SK-N-SH treated with all-trans-retinoic acid at 6 μM for 48 hours (cell line): ENCODE measurements at regions not wholly inside any gene's neighbourhood (a gene's known extent, or its start where the extent isn't known, plus 50 kb on each side); places are given as distances from the start of the nearest gene placed in this dataset.

Source experiments
- ATAC-seq: fragments of 200-7000 bp; cut with Tn5 transposase; 3 replicates; pipeline ENCODE4 v1.9.1; 2020; ENCODE audit warnings: mild to moderate bottlenecking, moderate library complexity
- ARNTL ChIP-seq: fragments of 450-650 bp; formaldehyde crosslinking; IDR thresholded peaks from 2 replicates; pipeline ENCODE4 v1.5.0; 2020; ENCODE audit warnings: low read depth, mild to moderate bottlenecking, moderate library complexity, borderline replicate concordance
- CREB5 ChIP-seq: fragments of 250-450 bp; sonication (Bioruptor Pico); IDR thresholded peaks from 2 replicates; pipeline ENCODE4 v1.5.1; 2020; ENCODE audit warnings: low read depth, mild to moderate bottlenecking, moderate library complexity
- CSDC2 ChIP-seq: fragments of 250-450 bp; sonication (Bioruptor Pico); IDR thresholded peaks from 2 replicates; pipeline ENCODE4 v1.5.0; 2020; ENCODE audit warnings: mild to moderate bottlenecking, moderate library complexity
- ESRRG ChIP-seq: fragments of 250-450 bp; sonication (Bioruptor Pico); IDR thresholded peaks from 2 replicates; pipeline ENCODE4 v1.6.1; 2021; ENCODE audit warnings: mild to moderate bottlenecking
- GLIS3 ChIP-seq: fragments of 250-450 bp; sonication (Bioruptor Pico); IDR thresholded peaks from 2 replicates; pipeline ENCODE4 v1.5.0; 2020; ENCODE audit warnings: mild to moderate bottlenecking, moderate library complexity
- OSR1 ChIP-seq: fragments of 250-450 bp; sonication (Bioruptor Pico); IDR thresholded peaks from 2 replicates; pipeline ENCODE4 v1.8.0; 2022; ENCODE audit warnings: moderate library complexity, mild to moderate bottlenecking, inconsistent platforms
- PPARA ChIP-seq: fragments of 250-450 bp; sonication (Bioruptor Pico); IDR thresholded peaks from 2 replicates; pipeline ENCODE4 v1.5.0; 2020; ENCODE audit warnings: mild to moderate bottlenecking, borderline replicate concordance
- RARB ChIP-seq: fragments of 250-450 bp; sonication (Bioruptor Pico); IDR thresholded peaks from 2 replicates; pipeline ENCODE4 v1.8.0; 2021; ENCODE audit warnings: mild to moderate bottlenecking, moderate library complexity
- SNAI2 ChIP-seq: fragments of 250-450 bp; sonication (Bioruptor Pico); IDR thresholded peaks from 2 replicates; pipeline ENCODE4 v1.5.0; 2020; ENCODE audit warnings: mild to moderate bottlenecking, moderate library complexity
- TCF4 ChIP-seq: fragments of 250-450 bp; sonication (Bioruptor Pico); IDR thresholded peaks from 2 replicates; pipeline ENCODE4 v1.8.0; 2021; ENCODE audit warnings: mild to moderate bottlenecking, moderate library complexity, borderline replicate concordance
- TOX ChIP-seq: fragments of 250-450 bp; sonication (Bioruptor Pico); IDR thresholded peaks from 2 replicates; pipeline ENCODE4 v1.8.0; 2021; ENCODE audit warnings: mild to moderate bottlenecking, moderate library complexity, borderline replicate concordance
- ZC3H10 ChIP-seq: fragments of 250-450 bp; sonication (Bioruptor Pico); IDR thresholded peaks from 2 replicates; pipeline ENCODE4 v1.5.1; 2021; ENCODE audit warnings: mild to moderate bottlenecking, moderate library complexity
- ZFP30 ChIP-seq: fragments of 450-650 bp; formaldehyde crosslinking; IDR thresholded peaks from 2 replicates; pipeline ENCODE4 v1.5.0; 2022; ENCODE audit warnings: mild to moderate bottlenecking, moderate library complexity
- ZNF565 ChIP-seq: fragments of 450-650 bp; formaldehyde crosslinking; conservative IDR thresholded peaks from 2 replicates; pipeline ENCODE4 v1.5.0; 2020; ENCODE audit warnings: low read depth, mild to moderate bottlenecking, moderate library complexity
- ZNF70 ChIP-seq: fragments of 450-650 bp; formaldehyde crosslinking; IDR thresholded peaks from 2 replicates; pipeline ENCODE4 v1.5.0; 2020; ENCODE audit warnings: mild to moderate bottlenecking, moderate library complexity
- ZNF8 ChIP-seq: fragments of 450-650 bp; formaldehyde crosslinking; IDR thresholded peaks from 2 replicates; pipeline ENCODE4 v1.5.0; 2020; ENCODE audit warnings: mild to moderate bottlenecking, moderate library complexity
- TF ChIP-seq, protein P1 (sequence below): fragments of 250-450 bp; sonication (Bioruptor Pico); IDR thresholded peaks from 2 replicates; pipeline ENCODE4 v1.8.0; 2021; ENCODE audit warnings: low read depth, mild to moderate bottlenecking, moderate library complexity, borderline replicate concordance
- TF ChIP-seq, protein P2 (sequence below): fragments of 250-450 bp; sonication (Bioruptor Pico); IDR thresholded peaks from 2 replicates; pipeline ENCODE4 v1.8.0; 2020; ENCODE audit warnings: mild to moderate bottlenecking, moderate library complexity, borderline replicate concordance
- TF ChIP-seq, protein P3 (sequence below): fragments of 250-450 bp; sonication (Bioruptor Pico); IDR thresholded peaks from 2 replicates; pipeline ENCODE4 v1.5.0; 2020; ENCODE audit warnings: mild to moderate bottlenecking, moderate library complexity

- TF ChIP-seq, protein P1, sequence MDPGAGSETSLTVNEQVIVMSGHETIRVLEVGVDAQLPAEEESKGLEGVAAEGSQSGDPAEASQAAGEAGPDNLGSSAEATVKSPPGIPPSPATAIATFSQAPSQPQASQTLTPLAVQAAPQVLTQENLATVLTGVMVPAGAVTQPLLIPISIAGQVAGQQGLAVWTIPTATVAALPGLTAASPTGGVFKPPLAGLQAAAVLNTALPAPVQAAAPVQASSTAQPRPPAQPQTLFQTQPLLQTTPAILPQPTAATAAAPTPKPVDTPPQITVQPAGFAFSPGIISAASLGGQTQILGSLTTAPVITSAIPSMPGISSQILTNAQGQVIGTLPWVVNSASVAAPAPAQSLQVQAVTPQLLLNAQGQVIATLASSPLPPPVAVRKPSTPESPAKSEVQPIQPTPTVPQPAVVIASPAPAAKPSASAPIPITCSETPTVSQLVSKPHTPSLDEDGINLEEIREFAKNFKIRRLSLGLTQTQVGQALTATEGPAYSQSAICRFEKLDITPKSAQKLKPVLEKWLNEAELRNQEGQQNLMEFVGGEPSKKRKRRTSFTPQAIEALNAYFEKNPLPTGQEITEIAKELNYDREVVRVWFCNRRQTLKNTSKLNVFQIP (CRISPR knock-in tag) = no peak
- TF ChIP-seq ZNF8 (no peak), ZC3H10 (CRISPR knock-in tag) (no peak), GLIS3 (no peak), TOX (no peak), ESRRG (no peak), PPARA (CRISPR knock-in tag) (no peak)
Measured at GRCh38 chr4:179123084-179123483, 1680.8 kb upstream of the AGA start (continued).

GRCh38 chr4:179124419-179124818 lies 1682.2 kb upstream of the AGA start:
- ATAC-seq = no peak
- TF ChIP-seq, protein P2, sequence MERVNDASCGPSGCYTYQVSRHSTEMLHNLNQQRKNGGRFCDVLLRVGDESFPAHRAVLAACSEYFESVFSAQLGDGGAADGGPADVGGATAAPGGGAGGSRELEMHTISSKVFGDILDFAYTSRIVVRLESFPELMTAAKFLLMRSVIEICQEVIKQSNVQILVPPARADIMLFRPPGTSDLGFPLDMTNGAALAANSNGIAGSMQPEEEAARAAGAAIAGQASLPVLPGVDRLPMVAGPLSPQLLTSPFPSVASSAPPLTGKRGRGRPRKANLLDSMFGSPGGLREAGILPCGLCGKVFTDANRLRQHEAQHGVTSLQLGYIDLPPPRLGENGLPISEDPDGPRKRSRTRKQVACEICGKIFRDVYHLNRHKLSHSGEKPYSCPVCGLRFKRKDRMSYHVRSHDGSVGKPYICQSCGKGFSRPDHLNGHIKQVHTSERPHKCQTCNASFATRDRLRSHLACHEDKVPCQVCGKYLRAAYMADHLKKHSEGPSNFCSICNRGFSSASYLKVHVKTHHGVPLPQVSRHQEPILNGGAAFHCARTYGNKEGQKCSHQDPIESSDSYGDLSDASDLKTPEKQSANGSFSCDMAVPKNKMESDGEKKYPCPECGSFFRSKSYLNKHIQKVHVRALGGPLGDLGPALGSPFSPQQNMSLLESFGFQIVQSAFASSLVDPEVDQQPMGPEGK (CRISPR knock-in tag) = no peak
- TF ChIP-seq CREB5 = no peak

DNA sequence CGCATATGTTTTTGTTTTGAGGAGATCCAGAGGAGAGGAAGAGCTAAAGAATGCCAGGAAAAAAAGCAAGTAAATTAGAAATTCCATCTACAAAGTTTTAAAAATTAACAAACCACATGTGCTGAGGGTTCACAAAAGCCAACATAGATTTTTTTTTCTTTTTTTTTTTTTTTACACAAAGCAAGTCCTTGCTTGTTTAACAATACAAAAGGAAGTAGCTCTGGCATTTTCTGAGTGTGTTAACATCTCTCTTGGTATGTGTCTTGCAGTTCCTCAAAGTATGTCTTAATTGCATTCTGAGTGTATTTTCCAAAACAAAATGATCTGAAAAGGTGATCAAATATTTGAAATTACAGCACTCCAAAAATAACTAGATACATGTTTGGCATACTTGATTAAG lies 1682.7 kb upstream of the AGA start:
- no peak for TF ChIP-seq TCF4
- no peak for TF ChIP-seq RARB (CRISPR knock-in tag)
- no peak for ATAC-seq

GRCh38 chr4:179125870-179126269 lies 1683.6 kb upstream of the AGA start:
- TF ChIP-seq, protein P2 (CRISPR knock-in tag) = no peak
- TF ChIP-seq ZNF70 (CRISPR knock-in tag) = no peak
- ATAC-seq = no peak

GRCh38 chr4:179128299-179128698 lies 1686.1 kb upstream of the AGA start:
- no peak for TF ChIP-seq ARNTL (CRISPR knock-in tag)
- no peak for TF ChIP-seq ZFP30
- TF ChIP-seq OSR1 = no peak
- no peak for TF ChIP-seq RARB (CRISPR knock-in tag)
- no peak for TF ChIP-seq CSDC2 (CRISPR knock-in tag)
- TF ChIP-seq SNAI2 (CRISPR knock-in tag) = no peak
- no peak for TF ChIP-seq ZC3H10 (CRISPR knock-in tag)
- TF ChIP-seq, protein P3, sequence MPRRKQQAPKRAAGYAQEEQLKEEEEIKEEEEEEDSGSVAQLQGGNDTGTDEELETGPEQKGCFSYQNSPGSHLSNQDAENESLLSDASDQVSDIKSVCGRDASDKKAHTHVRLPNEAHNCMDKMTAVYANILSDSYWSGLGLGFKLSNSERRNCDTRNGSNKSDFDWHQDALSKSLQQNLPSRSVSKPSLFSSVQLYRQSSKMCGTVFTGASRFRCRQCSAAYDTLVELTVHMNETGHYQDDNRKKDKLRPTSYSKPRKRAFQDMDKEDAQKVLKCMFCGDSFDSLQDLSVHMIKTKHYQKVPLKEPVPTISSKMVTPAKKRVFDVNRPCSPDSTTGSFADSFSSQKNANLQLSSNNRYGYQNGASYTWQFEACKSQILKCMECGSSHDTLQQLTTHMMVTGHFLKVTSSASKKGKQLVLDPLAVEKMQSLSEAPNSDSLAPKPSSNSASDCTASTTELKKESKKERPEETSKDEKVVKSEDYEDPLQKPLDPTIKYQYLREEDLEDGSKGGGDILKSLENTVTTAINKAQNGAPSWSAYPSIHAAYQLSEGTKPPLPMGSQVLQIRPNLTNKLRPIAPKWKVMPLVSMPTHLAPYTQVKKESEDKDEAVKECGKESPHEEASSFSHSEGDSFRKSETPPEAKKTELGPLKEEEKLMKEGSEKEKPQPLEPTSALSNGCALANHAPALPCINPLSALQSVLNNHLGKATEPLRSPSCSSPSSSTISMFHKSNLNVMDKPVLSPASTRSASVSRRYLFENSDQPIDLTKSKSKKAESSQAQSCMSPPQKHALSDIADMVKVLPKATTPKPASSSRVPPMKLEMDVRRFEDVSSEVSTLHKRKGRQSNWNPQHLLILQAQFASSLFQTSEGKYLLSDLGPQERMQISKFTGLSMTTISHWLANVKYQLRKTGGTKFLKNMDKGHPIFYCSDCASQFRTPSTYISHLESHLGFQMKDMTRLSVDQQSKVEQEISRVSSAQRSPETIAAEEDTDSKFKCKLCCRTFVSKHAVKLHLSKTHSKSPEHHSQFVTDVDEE (CRISPR knock-in tag) = no peak
- TF ChIP-seq CREB5 = no peak
- TF ChIP-seq ESRRG = no peak
- TF ChIP-seq, protein P1 (CRISPR knock-in tag) = no peak
- no peak for TF ChIP-seq ZNF565 (CRISPR knock-in tag)
- no peak for ATAC-seq
